NB4 (cell line): ENCODE measurements at regions not wholly inside any gene's neighbourhood (a gene's known extent, or its start where the extent isn't known, plus 50 kb on each side); places are given as distances from the start of the nearest gene placed in this dataset.

Experiments used
- POLR2A ChIP-seq: IDR thresholded peaks from 2 replicates; pipeline ENCODE4 v1.6.1; 2011; ENCODE audit warnings: mild to moderate bottlenecking; ENCODE audit not compliant: insufficient read length; ENCODE audit errors: extremely low read depth
- TF ChIP-seq, protein P1 (sequence below): IDR thresholded peaks from one replicate; pipeline ENCODE4 v1.5.1; 2012; ENCODE audit warnings: low read depth, low read length
- TF ChIP-seq, protein P2 (sequence below): IDR thresholded peaks from 2 replicates; pipeline ENCODE4 v1.6.1; 2011; ENCODE audit warnings: low read depth, low read length

DNA sequence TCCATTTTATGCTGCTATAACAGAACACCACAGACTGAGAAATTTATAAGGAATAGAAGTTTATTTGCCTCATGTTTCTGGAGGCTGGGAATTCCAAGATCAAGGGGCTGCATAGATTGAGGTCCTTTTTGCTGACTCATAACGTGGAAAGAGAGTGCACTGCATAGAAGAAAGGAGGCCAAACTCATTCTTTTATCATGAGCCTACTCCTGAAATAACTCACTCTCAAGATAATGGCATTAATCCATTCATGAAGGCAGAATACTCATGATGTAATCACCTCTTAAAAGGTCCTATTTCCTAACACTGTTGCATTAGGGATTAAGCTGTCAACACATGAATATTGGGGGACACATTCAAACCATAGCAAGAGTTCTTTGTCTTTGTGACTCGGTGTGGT is 60.0 kb upstream of the FBXO33 start:
- TF ChIP-seq, protein P1, sequence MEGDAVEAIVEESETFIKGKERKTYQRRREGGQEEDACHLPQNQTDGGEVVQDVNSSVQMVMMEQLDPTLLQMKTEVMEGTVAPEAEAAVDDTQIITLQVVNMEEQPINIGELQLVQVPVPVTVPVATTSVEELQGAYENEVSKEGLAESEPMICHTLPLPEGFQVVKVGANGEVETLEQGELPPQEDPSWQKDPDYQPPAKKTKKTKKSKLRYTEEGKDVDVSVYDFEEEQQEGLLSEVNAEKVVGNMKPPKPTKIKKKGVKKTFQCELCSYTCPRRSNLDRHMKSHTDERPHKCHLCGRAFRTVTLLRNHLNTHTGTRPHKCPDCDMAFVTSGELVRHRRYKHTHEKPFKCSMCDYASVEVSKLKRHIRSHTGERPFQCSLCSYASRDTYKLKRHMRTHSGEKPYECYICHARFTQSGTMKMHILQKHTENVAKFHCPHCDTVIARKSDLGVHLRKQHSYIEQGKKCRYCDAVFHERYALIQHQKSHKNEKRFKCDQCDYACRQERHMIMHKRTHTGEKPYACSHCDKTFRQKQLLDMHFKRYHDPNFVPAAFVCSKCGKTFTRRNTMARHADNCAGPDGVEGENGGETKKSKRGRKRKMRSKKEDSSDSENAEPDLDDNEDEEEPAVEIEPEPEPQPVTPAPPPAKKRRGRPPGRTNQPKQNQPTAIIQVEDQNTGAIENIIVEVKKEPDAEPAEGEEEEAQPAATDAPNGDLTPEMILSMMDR, result no peak
- no peak for TF ChIP-seq POLR2A
- TF ChIP-seq, protein P2, sequence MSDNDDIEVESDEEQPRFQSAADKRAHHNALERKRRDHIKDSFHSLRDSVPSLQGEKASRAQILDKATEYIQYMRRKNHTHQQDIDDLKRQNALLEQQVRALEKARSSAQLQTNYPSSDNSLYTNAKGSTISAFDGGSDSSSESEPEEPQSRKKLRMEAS, result no peak
